GM18502 (cell line): ENCODE measurements at regions not wholly inside any gene's neighbourhood (a gene's known extent, or its start where the extent isn't known, plus 50 kb on each side); places are given as distances from the start of the nearest gene placed in this dataset.
"Not testable (repeated sequence)": the region's sequence is repeated elsewhere in the genome, so short reads cannot be mapped to it uniquely, and the experiment has no call there.

Experiments
- ATAC-seq: cut with Tn5 transposase; IDR thresholded peaks from one replicate; pipeline ENCODE4 v1.9.1; 2021; ENCODE audit warnings: mild to moderate bottlenecking; ENCODE audit not compliant: unreplicated experiment, poor library complexity

DNA sequence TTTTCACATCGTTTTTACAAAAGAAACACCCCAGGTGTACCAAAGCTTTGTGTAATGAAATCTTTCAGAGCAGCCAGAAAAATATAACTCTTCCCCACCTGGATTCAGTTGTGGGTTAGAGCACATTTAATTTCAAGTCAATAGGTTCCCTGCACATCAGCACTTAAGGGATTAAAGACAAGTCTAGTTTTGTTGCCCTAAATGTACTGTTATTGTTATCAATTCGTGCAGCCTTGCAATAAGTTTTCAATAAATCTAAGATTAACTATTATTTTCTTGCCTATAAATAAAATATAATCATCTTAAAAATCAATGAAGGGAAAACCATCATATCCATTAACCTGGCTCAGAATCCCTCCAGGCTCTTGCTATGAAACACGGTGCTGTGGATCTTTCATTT is 172.5 kb upstream of the CDIN1 start:
- ATAC-seq: no peak

DNA sequence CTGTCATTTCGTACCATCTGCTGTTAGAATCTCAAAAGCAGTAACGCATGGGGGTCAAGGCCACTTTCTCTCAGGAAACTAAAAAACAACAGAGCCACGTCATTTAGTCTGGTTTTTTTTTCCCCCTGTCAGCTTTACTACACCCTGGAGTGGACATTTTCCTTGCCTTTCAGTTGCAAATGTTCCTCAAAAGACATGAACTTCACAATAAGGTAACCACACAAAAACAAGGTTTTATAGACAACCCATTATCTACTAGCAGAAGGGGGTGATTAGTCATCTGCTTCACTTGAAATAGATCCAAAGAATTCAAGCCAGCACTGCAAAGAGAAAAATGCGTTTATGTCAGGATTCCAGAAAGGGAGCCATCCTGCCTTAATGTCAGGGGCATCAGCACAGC is 171.8 kb upstream of the CDIN1 start:
- no peak for ATAC-seq

DNA sequence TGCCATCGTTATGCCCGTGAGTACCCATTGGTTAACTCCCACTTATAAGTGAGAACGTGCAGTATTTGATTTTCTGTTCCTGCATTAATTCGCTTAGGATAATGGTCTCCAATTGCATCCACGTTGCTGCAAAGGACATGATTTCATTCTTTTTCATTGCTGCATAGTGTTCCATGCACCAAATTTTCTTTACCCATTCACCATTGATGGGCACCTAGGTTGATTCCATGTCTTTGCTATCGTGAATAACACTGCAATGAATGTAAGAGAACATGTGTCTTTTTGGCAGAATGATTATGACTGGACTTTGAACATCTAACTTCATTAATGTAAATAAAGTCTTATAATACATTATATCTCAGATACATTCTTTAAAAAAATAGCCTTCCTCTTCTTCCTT is 169.6 kb upstream of the CDIN1 start:
- ATAC-seq: no peak

DNA sequence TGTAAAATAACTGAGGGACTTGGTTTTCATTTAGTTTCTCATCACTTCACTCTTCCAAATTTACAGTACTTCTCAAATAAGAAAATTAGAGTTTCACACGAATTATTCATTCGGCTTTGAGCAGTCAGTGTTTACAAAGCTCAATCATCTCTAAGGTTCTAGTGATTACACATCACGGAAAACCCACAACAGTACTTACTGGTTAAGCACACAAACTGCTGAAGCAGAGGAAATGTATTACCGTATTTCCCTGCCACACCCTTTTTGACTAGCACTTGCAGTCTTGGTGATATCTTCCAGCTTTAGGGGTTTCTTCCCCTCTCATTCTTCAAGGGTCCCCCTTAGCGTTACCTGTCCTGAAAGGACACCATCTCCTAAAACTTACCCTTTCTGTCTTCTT is 164.8 kb upstream of the CDIN1 start:
- ATAC-seq: no peak

DNA sequence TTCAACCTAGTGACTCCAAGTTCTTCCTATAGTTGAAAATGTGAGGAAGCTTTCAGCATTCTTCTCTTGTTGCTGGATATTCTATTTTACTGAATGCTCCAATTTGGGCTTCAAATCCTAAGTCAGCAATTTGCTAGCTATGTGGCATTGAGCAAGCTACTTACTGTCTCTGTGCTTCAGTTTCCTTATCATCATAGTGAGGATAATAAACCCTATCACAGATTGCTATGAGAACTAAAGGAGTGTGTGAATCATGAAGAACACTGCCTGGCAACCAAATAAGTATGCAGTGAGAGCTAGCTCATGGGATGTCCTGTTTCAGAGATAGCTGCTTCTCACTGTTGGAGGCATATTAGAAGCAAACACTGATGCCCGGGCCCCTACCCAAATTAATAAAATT is 163.8 kb upstream of the CDIN1 start:
- no peak for ATAC-seq

DNA sequence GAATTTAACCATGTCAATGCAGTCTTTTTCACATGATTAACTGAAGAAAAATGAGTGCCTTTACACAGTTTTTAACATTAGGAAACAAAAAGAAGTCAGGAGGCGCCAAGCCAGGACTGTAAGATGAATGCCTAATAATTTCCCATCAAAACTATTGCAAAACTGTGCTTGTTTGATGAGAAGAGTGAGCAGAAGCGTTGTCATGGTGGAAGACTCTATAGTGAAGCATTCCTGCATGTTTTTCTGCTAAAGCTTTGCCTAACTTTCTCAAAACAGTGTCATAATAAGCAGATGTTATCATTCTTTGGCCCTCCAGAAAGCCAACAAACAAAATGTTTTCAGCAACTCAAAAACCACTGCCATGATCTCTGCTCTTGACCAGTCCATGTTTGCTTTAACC is 156.8 kb upstream of the CDIN1 start:
- ATAC-seq: no peak

DNA sequence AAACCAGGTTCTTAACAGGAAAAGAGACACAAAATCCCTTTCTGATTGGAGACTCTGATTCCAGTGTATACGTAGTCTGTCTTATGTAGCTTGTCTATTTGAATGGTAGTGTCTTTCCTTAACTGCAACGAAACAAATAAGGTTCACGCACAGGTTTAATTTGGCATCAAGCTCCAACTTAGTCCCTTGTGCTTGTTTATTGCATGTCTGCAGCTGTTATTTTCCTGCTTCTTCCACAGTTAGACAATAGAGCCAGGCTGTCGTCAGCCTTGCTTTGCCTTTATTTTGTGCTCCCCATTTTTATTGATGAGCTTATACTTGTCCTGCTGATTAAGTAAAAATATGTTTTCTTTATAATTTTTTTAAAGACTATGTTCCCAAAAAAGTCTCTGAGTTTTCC is 152.7 kb upstream of the CDIN1 start:
- ATAC-seq: no peak

DNA sequence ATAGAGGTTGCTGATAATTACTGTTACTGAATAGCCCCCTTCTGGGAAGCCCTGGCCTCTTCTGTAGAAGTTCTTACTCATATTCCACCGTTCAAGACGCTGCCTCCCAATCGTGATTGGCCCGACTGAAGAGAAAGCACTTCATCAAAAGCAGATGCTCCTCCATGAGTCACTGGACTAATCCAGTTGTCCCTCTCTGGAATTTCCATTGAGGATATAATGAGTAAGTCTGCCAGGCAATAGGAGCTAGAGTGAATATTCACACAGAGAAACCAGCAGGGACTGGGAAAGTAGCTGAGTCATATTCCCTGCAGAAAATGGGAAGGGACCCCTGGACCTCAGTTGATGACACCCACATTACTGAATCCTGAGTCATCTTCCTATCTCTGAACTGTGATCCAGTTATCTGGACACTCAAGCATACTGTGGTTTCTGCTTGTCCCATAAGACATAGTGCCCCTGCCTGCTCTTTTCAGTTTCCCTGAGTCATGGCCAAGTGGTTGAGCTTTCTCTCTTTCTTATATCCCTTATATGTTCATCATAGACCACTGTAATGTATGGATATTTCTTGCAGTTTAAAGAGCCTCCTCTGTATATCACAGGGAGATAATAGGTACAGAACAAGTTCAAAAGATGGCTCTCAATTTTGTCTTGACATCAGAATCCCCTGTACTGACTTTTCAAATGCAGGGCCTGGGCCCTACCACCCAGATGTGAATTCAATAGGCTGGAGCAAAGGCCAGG is 151.2 kb upstream of the CDIN1 start:
- no peak for ATAC-seq

DNA sequence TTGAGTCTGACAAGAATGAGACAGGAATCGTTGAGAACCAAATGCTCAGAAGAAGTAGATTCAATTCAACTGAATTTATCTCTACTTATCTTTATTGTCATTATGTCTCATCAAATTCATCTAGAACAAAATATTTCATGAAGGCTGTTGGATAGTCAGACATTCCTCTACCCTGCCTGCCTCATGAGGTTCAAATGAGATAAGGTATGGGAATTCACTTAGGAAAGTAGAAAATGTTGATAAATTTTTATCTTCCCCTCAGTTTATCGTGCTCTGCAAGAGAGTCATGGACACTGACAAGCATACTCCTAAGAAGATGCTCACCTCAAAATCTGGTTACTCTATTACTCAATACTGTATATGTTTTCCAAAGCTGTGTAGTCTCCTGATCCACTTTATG is 149.7 kb upstream of the CDIN1 start:
- ATAC-seq: no peak

DNA sequence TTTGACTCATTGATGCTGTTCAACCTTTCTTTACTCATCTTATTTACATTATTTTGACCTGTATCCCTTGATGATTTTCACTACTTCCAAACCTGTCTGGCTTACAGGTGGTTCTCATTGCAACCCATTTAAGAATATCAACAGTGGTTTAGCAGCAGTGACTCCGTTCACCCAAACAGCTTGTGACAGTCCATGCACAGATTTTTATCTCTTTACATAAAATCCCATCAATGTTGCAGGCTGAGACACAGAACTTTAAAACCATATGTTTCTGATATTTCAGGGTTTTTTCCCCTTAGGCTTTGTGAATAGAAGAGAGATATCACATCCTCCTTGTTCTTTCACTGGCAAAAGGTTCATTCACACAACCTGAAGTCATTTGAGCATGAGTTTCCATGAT is 149.1 kb upstream of the CDIN1 start:
- no peak for ATAC-seq

DNA sequence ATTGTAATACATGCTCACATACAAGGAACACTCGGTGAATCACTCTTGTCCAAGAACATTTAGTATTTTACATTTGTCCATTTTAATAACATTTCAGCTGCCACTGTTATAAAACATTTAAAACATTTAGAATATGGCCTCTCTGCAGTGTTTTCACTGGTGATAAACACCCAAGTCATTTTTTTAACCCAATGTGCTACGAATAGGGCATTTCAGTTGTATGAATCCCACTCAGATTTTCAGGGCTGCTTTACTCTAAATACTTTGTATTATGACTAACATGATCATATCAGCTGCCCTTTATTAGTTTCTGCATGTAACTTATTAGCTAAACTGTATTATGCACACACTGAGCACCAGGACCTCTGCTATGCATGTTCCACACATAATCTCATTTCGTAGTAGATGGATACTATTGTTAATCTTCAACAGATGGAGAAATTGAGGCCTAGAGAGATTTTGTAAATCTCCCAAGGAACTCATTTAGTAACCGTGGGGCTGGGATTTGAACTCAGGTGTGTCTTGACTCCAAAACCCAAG is 148.6 kb upstream of the CDIN1 start:
- no peak for ATAC-seq

DNA sequence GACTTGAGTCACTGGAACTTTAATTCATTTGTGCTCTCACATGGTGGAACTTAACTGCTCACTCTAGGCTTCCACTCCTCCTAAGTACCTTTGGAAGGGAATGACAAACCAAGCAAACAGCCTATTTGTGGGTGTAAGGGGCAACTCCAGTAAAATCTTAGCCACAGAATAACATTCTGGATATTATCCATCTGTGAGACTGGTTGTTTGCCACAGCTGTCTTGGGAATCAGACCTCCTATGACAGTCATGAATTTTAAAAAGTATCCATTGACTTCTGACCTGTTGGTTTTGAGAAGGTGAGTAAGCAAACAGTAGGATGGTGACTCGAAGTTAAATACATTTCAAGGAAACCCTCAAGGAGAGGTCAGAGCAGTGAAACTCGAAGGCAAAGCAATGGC is 147.3 kb upstream of the CDIN1 start:
- no peak for ATAC-seq

DNA sequence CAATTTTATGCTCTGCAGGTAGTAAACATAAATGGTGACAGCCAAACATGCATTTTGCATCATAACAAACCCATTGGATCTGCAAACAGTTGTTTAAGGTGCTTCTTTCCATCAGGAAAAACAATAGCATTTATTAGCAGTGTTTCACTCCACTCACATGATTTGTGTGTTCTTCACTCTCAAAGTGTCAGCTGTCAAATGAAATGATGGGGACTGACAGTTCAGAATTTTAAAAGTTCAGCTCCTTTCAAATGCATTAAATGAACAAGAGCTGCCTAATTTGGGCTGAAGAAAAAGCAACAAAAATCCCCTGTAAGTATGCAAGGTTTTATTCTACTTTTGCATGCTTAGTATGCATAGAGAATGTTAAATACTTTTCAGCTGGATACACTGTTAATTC is 145.2 kb upstream of the CDIN1 start:
- no peak for ATAC-seq

DNA sequence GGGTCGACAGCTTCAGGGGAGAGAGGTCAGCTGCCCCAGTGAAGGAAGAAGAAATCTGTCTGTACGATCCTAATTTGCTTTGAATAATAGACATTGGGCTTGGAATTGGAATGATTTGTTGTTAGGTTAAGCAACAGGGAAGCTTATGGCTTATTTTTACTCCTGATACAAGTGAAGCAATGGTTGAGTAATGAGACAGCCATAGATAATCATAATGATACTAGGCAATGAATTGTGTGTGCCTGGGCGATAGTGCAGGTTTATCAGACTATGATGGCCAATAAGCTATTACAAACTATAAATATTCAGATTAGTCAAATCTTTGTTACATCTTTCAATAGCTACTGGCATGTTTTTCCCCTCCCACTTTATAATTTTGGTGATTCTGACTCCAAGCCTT is 140.9 kb upstream of the CDIN1 start:
- no peak for ATAC-seq

DNA sequence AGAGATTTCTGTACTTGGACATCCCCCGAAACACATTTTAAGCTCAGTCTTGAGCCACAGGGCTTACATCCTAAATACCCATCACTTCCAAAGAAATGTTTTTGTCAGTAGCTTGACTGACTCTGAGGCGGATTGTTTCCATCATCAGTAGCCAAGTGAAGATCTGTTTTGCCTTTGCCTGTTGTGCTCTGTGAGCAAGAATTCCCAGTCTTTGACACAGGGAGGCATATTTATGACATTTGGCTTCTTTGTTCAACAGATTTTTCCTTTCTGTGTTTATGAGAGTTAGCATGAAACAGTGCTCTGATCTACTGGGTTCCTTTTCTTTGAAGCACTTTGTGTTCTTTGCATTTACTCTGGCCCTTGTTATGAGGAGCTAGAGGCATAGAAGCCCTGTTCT is 132.1 kb upstream of the CDIN1 start:
- no peak for ATAC-seq

DNA sequence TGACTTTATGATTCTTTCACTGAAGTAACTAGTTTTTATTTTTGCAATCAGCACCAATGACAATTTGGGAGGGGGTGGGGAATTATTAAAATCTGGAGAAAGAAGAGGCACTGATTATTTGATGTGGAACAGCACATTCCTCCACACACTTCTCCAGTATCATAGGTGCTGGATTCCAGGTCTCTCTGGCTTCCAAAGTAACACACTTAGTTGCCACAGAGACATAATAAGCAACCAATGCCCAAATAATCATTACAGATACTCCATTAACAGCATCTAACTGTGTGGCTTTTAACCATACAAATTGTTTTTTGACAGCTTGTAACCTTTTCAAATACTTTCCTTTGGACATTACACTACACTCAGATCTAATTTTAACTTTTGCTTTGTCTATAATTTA is 131.0 kb upstream of the CDIN1 start:
- ATAC-seq: no peak

DNA sequence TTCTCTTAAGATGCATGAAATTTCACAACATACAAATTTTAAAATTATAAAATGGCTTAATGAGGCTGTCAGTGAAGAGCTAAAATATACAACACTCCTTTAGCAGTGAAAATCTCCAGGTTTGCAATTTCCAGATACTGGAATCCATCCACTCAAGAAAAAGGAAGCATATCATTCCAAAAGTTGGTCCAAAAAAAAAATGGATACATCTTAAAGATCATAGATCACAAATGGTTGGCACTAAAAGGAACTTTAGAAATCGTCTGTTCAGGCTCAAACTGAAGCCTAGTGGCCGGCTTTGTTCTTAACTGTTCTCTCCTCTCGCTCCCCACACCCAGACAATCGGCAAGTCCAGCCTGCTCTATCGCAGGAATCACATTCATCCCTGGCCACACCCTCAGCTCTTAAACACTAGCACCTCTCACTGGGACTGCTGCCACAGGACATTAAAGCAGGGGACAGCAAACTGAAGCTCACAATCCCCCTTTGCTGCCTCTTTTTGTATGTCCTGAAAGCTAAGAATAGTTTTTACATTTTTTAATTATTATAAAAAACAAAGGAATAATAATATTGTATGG is 130.3 kb upstream of the CDIN1 start:
- no peak for ATAC-seq

DNA sequence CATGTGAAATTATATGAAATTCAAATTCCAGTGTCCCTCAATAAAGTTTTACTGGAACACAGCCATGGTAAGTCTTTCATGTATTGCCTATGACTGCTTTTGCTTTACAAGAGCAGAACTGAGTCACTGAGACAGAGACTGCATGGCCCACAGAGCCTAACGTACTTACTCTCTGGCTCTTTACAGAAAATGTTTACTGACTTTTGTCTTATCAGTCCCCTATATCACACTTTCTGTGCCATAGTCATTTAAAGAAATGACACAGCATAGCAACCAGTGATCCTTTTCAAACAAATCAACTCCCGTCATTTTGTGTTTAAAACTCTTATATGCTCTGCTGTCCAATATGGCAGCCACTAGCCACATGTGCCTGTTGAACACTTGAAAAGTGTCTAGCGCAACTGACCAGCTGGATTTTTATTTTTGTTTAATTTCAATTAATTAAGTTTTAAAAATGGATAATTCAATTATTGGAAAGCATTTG is 129.7 kb upstream of the CDIN1 start:
- ATAC-seq: no peak

DNA sequence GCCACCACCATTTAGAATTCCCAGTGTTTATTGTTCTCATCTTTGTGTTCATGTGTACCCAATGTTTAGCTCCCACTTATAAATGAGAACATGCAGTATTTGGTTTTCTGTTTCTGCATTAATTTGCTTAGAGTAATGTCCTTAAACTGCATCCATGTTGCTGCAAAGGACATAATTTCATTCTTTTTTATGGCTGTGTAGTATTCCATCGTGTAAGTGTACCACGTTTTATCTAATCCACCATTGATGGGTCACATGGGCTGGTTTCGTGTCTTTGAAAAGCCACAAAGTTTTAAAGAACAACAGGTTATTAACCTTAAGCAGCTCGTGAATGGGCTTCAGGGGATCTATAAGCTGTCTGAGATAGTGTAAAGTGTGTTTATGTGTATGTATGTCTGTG is 125.2 kb upstream of the CDIN1 start:
- not testable (repeated sequence) for ATAC-seq

DNA sequence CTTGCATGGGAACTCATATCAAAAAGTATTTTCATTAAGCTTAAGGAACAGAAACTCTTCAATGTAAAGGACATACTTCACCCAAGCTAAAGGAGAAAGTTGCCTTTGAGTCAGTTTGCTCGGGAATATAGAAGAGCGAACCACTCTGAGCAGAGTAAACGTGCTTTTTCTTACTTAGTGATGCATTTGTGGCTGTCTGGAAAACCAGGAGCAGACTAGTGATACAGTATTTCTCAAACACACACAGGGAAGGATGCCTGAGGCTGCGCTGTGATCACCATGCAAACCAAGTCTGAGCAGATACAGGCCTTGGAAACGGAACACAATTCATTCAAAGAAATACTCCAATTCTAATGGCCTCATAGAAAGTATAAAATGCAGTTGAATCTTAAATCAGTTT is 121.0 kb upstream of the CDIN1 start:
- ATAC-seq: no peak

DNA sequence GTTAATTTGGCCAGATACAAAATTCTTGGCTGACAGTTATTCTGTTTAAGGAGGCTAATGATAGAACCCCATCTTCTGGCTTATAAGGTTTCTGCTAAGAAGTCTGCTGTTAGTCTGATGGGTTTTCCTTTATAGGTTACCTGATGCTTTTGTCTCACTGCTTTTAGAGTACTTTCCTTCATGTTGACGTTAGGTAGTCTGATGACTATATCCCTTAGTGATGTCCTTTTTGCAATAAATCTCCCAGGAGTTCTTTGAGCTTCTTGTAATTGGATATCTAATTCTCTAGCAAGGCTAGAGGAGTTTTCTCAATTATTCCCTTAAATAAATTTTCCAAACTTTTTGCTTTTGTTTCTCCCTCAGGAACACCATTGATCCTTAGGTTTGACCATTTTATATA is 114.1 kb upstream of the CDIN1 start:
- ATAC-seq: no peak

DNA sequence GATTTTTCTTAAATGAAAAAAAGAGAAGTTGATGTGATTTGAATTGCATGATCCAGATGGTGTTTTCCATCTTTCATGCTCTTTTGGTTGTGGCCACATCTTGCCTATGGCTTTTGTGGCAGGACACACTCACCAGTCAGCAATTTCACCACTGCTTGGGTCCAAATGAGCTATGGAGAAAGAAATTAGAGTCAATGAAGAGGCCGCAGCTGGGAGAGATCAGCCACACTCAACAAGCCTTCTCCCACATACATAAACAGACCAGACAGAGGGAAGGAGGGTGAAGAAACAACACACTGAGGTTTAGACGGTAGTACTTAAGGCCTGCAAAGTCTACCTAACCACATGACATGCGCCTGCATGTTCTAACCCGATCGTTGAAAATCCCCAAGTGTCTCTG is 110.7 kb upstream of the CDIN1 start:
- ATAC-seq: no peak
